Stomach (tissue), 4 donors: ENCODE measurements at regions not wholly inside any gene's neighbourhood (a gene's known extent, or its start where the extent isn't known, plus 50 kb on each side); places are given as distances from the start of the nearest gene placed in this dataset.

Experiments used
- CTCF ChIP-seq, 7 experiments: fragments of 450-650 bp in 4 of 7; fragments of 200-600 bp in 3 of 7; sonication (generic) in 3 of 7; IDR thresholded peaks; one replicate each; pipeline ENCODE4 v1.5.1; 2016 to 2019; ENCODE audit warnings: antibody characterized with exemption in 7 of 7, control low read depth in 2 of 7, mild to moderate bottlenecking in 1 of 7
- POLR2A ChIP-seq, 4 donors: fragments of 450-650 bp; IDR thresholded peaks; one replicate each; pipeline ENCODE4 v1.6.1; 2016; ENCODE audit warnings: antibody characterized with exemption in 4 of 4, control low read depth in 2 of 4, mild to moderate bottlenecking in 1 of 4, moderate library complexity in 1 of 4

- no peak for TF ChIP-seq POLR2A (IDR thresholded peaks at IDR 0.05)
- no peak for TF ChIP-seq CTCF (IDR thresholded peaks at IDR 0.05)
Measured at GRCh38 chr5:91754990-91755389, 371.9 kb upstream of the ARRDC3 start.
